ENCODE measurements at regions not wholly inside any gene's neighbourhood (a gene's known extent, or its start where the extent isn't known, plus 50 kb on each side); places are given as distances from the start of the nearest gene placed in this dataset.

DNA sequence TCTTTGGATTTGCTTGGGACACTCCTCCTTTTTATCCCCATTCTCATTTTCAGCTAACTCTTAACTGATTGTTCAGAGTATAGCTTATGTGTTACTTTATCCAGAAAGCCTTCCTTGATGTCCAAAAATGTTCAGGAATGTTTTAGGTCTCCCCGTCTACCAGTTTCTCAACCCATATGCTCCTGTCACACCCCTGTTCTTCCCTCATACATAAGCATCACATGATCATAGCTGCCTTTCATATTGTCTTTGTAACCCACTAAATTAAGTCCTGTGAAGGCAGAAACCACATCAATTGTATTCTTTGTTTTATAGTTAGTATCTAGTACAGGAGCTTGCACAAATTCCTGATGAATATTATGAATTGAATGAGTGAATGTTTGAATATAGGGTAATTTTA lies 321.9 kb upstream of the ACTBL2 start:
- TF ChIP-seq GABPA (IDR thresholded peaks at IDR 0.05; ENCODE audit: low read depth) (no peak), POLR2AphosphoS5 (IDR thresholded peaks at IDR 0.05; ENCODE audit: low read depth) (no peak)
- TF ChIP-seq, protein P1, sequence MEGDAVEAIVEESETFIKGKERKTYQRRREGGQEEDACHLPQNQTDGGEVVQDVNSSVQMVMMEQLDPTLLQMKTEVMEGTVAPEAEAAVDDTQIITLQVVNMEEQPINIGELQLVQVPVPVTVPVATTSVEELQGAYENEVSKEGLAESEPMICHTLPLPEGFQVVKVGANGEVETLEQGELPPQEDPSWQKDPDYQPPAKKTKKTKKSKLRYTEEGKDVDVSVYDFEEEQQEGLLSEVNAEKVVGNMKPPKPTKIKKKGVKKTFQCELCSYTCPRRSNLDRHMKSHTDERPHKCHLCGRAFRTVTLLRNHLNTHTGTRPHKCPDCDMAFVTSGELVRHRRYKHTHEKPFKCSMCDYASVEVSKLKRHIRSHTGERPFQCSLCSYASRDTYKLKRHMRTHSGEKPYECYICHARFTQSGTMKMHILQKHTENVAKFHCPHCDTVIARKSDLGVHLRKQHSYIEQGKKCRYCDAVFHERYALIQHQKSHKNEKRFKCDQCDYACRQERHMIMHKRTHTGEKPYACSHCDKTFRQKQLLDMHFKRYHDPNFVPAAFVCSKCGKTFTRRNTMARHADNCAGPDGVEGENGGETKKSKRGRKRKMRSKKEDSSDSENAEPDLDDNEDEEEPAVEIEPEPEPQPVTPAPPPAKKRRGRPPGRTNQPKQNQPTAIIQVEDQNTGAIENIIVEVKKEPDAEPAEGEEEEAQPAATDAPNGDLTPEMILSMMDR (IDR thresholded peaks at IDR 0.05; ENCODE audit: insufficient read depth, low read length): no peak
